ENCODE measurements at regions not wholly inside any gene's neighbourhood (a gene's known extent, or its start where the extent isn't known, plus 50 kb on each side); places are given as distances from the start of the nearest gene placed in this dataset.

DNA sequence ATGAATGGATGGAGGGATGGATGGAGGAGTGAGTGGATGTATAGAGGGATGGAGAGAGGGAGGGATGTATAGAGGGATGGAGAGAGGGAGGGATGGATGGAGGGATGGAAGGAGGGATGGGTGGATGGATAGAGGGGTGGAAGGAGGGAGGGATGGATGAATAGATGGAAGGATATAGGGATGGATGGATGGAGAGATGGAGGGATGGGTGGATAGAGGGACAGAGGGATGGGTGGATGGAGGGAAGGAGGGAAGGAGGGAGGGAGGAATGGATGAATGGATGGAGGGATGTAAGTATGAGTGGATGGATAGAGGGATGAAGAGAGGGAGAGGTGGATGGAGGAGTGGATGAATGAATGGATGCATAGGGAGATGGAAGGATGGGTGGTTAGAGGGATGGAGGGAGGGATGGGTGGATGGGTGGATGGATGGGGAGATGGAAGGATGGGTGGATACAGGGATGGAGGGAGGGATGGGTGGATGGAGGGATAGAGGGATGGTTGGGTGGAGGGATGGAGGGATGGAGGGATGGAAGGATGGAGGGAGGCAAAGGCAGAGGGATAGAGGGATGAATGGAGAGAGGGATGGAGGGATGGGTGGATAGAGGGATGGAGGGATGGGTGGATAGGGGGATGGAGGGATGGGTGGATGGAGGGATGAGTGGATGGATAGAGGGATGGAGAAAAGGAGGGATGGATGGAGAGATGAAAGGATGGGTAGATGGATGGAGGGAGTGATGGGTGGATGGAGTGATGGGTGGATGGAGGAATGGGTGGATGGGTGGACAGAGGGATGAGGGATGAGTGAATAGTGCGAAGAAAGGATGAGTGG is 313.8 kb downstream of the UACA start:
- H3K4me1 ChIP-seq (replicated peaks in 1 of 2): no peaks in the 10 kb centered on the region
- DNase-seq: no peak
- no peaks in the 10 kb centered on the region for H3K9me3 ChIP-seq (replicated peaks in 1 of 3)
- no peak overlapping the region for H3K27ac ChIP-seq
- no peaks in the 10 kb centered on the region for H3K36me3 ChIP-seq (replicated peaks in 1 of 2)
- intact Hi-C loops (cut with DNase I): no loop called here
- 79 to 88% (median 80%) methylated on average over 1 of the region's 1 CpG for WGBS, 4 donors
- TF ChIP-seq POLR2A (IDR thresholded peaks at IDR 0.05): no peak
- TF ChIP-seq, protein P1, sequence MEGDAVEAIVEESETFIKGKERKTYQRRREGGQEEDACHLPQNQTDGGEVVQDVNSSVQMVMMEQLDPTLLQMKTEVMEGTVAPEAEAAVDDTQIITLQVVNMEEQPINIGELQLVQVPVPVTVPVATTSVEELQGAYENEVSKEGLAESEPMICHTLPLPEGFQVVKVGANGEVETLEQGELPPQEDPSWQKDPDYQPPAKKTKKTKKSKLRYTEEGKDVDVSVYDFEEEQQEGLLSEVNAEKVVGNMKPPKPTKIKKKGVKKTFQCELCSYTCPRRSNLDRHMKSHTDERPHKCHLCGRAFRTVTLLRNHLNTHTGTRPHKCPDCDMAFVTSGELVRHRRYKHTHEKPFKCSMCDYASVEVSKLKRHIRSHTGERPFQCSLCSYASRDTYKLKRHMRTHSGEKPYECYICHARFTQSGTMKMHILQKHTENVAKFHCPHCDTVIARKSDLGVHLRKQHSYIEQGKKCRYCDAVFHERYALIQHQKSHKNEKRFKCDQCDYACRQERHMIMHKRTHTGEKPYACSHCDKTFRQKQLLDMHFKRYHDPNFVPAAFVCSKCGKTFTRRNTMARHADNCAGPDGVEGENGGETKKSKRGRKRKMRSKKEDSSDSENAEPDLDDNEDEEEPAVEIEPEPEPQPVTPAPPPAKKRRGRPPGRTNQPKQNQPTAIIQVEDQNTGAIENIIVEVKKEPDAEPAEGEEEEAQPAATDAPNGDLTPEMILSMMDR (IDR thresholded peaks at IDR 0.05): no peak
- peaks cover 6% of the 10 kb centered on the region for H3K27me3 ChIP-seq
- no peak overlapping the region for H3K4me3 ChIP-seq

GRCh38 chr15:70447928-70448698 is 315.2 kb downstream of the UACA start:
- Histone ChIP-seq H3K4me1 (replicated peaks in 1 of 2) (no peaks in the 10 kb centered on the region), H3K36me3 (replicated peaks in 1 of 2) (no peaks in the 10 kb centered on the region), H3K27ac (no peak overlapping the region), H3K4me3 (no peak overlapping the region), H3K9me3 (replicated peaks in 1 of 3) (no peaks in the 10 kb centered on the region), H3K27me3 (peaks cover 6% of the 10 kb centered on the region)
- intact Hi-C loops (cut with DNase I): no loop called here
- WGBS, 4 donors: 35 to 47% (median 38%) methylated on average over 25 to 29 of the region's 29 CpGs
- no peak for TF ChIP-seq POLR2A (IDR thresholded peaks at IDR 0.05)
- TF ChIP-seq, protein P1 (IDR thresholded peaks at IDR 0.05): no peak
- DNase-seq: peak in 4 of 7 donors; percentile 12 to 30 (median 24)

DNA sequence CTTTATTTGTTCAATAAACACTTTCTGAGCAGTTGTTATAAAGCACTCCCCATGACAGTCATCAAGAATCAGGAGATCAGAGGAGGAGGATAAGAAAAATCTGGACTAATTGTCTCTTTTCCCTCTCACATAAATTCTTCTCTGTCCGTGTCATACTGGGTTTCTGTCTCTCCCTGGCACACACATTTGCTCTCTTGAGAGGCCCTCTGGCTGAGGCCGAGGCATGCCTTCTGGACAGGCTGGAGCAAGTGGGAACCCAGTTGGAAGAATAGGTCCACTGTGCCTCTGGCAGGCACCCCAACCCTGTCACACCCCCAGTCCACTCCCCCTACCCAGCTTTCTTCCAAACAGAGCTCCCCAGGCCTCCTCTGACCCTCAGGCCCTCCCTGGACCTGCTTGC is 315.8 kb downstream of the UACA start:
- TF ChIP-seq, protein P1 (IDR thresholded peaks at IDR 0.05): no peak
- no peak for TF ChIP-seq POLR2A (IDR thresholded peaks at IDR 0.05)
- no peaks in the 10 kb centered on the region for H3K9me3 ChIP-seq (replicated peaks in 1 of 3)
- no peak for DNase-seq
- no peak overlapping the region for H3K27ac ChIP-seq
- intact Hi-C loops (cut with DNase I): no loop called here
- H3K27me3 ChIP-seq: peaks cover 6% of the 10 kb centered on the region
- no peaks in the 10 kb centered on the region for H3K36me3 ChIP-seq (replicated peaks in 1 of 2)
- WGBS, 4 donors: 72 to 90% (median 84%) methylated on average over 2 of the region's 2 CpGs
- H3K4me1 ChIP-seq (replicated peaks in 1 of 2): no peaks in the 10 kb centered on the region
- H3K4me3 ChIP-seq: no peak overlapping the region

DNA sequence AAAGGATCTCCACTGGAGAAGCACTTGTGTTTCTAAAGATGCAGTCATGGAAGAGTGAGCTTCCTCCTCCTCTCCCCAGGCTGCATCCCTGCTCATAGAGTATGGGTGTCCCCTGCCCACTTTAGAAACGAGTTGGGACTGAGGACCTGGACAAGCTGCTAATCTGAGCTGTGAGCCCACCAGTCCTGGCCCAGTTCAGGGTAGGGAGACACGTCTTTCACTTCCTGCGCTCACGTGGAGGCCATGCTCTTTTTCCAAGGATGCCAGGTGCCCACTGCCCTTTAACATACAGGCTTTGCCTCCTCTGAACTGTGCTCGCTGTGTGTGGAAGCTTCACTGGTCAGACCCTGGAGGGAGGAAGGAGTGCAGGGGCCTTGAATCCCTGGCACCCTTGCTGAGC is 316.3 kb downstream of the UACA start:
- H3K4me1 ChIP-seq (replicated peaks in 1 of 2): no peaks in the 10 kb centered on the region
- TF ChIP-seq, protein P1 (IDR thresholded peaks at IDR 0.05): no peak
- TF ChIP-seq POLR2A (IDR thresholded peaks at IDR 0.05): no peak
- no peak overlapping the region for H3K4me3 ChIP-seq
- DNase-seq: no peak
- no peaks in the 10 kb centered on the region for H3K9me3 ChIP-seq (replicated peaks in 1 of 3)
- H3K27me3 ChIP-seq: peaks cover 6% of the 10 kb centered on the region
- H3K27ac ChIP-seq: no peak overlapping the region
- intact Hi-C loops (cut with DNase I): no loop called here
- H3K36me3 ChIP-seq (replicated peaks in 1 of 2): no peaks in the 10 kb centered on the region
- WGBS, 4 donors: 76 to 88% (median 78%) methylated on average over 5 of the region's 5 CpGs
